ENCODE measurements at regions not wholly inside any gene's neighbourhood (a gene's known extent, or its start where the extent isn't known, plus 50 kb on each side); places are given as distances from the start of the nearest gene placed in this dataset.

DNA sequence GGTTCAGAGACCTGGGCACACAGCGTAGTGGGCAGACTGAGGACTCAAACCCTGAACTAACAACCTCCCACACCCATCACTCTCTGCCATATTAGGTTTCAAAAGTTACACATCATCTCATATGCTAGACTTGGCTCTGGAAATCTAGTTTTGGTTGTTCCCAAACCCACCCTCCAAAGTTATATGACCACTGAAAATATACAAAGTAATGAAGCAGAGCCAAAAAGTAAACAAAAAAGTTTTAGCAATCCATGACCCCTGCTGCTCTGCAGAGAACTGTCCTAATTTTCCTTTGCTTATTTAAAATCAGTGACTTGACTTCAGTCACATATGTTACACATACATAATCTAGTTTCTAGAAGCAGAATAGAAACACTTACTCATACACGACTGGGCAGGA is 155.6 kb upstream of the TAS2R1 start:
- Histone ChIP-seq H3K4me3 (ENCODE audit: low read depth in 1 of 3, low read length in 3 of 3) (no peak overlapping the region), H3K27ac (ENCODE audit: low read depth in 1 of 2, low read length in 2 of 2) (no peak overlapping the region), H3K36me3 (ENCODE audit: control insufficient read depth in 4 of 4, insufficient read depth in 3 of 4, low read depth in 1 of 4, low read length in 3 of 4) (no peaks in the 10 kb centered on the region), H3K27me3 (ENCODE audit: control insufficient read depth in 4 of 4, insufficient read depth in 4 of 4, low read length in 3 of 4) (no peaks in the 10 kb centered on the region), H3K9me3 (ENCODE audit: control insufficient read depth in 4 of 4, low read length in 3 of 4) (no peaks in the 10 kb centered on the region), H3K9ac (ENCODE audit: low read depth in 1 of 2, low read length in 2 of 2) (no peak overlapping the region), H3K4me1 (ENCODE audit: control insufficient read depth in 4 of 4, insufficient read depth in 4 of 4, low read length in 3 of 4) (no peaks in the 10 kb centered on the region)
- 78% methylated on average over 2 of the region's 2 CpGs for WGBS
- TF ChIP-seq TAF1 (conservative IDR thresholded peaks at IDR 0.05) (no peak), HNF4G (IDR thresholded peaks at IDR 0.05) (no peak), NR2F2 (IDR thresholded peaks at IDR 0.05) (no peak), JUND (IDR thresholded peaks at IDR 0.05) (no peak), EGR1 (IDR thresholded peaks at IDR 0.05; ENCODE audit: low read depth in 2 of 2) (no peak), RAD21 (IDR thresholded peaks at IDR 0.05) (no peak), GABPA (IDR thresholded peaks at IDR 0.05 in 1 of 2, conservative IDR thresholded peaks at IDR 0.05 in 1 of 2) (no peak), MAX (IDR thresholded peaks at IDR 0.05) (no peak), ATF3 (IDR thresholded peaks at IDR 0.05) (no peak), SP1 (IDR thresholded peaks at IDR 0.05) (no peak)
- TF ChIP-seq, protein P1, sequence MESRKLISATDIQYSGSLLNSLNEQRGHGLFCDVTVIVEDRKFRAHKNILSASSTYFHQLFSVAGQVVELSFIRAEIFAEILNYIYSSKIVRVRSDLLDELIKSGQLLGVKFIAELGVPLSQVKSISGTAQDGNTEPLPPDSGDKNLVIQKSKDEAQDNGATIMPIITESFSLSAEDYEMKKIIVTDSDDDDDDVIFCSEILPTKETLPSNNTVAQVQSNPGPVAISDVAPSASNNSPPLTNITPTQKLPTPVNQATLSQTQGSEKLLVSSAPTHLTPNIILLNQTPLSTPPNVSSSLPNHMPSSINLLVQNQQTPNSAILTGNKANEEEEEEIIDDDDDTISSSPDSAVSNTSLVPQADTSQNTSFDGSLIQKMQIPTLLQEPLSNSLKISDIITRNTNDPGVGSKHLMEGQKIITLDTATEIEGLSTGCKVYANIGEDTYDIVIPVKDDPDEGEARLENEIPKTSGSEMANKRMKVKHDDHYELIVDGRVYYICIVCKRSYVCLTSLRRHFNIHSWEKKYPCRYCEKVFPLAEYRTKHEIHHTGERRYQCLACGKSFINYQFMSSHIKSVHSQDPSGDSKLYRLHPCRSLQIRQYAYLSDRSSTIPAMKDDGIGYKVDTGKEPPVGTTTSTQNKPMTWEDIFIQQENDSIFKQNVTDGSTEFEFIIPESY (IDR thresholded peaks at IDR 0.05): no peak
- DNase-seq (ENCODE audit: low spot score): no peak

DNA sequence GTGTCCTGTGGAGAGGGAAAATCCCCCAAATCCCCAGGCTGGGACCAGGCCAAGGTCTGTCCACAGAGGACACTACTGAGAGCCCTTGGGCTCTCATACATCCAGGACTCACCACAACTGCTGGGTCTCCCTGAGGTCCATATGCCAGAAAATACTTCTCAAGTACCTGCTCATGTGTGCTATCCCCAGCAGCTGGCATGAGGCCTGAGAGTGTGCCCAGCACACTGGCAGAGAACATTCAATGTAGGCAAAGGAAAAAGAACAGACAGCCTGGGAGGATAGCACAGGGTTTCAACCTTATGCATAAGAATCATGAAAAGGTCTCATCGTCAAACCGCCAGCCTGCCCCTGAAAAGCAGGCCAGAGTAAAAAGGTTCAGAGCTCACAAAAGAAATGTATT is 154.1 kb upstream of the TAS2R1 start:
- no peak for DNase-seq (ENCODE audit: low spot score)
- Histone ChIP-seq H3K4me1 (ENCODE audit: control insufficient read depth in 4 of 4, insufficient read depth in 4 of 4, low read length in 3 of 4) (no peaks in the 10 kb centered on the region), H3K36me3 (ENCODE audit: control insufficient read depth in 4 of 4, insufficient read depth in 3 of 4, low read depth in 1 of 4, low read length in 3 of 4) (no peaks in the 10 kb centered on the region), H3K9me3 (ENCODE audit: control insufficient read depth in 4 of 4, low read length in 3 of 4) (no peaks in the 10 kb centered on the region), H3K27ac (ENCODE audit: low read depth in 1 of 2, low read length in 2 of 2) (no peak overlapping the region), H3K27me3 (ENCODE audit: control insufficient read depth in 4 of 4, insufficient read depth in 4 of 4, low read length in 3 of 4) (no peaks in the 10 kb centered on the region), H3K9ac (ENCODE audit: low read depth in 1 of 2, low read length in 2 of 2) (no peak overlapping the region), H3K4me3 (ENCODE audit: low read depth in 1 of 3, low read length in 3 of 3) (no peak overlapping the region)
- WGBS: 100% methylated on average over 2 of the region's 2 CpGs
- TF ChIP-seq SP1 (IDR thresholded peaks at IDR 0.05): no peak

GRCh38 chr5:9782826-9783560 is 152.8 kb upstream of the TAS2R1 start:
- Histone ChIP-seq H3K27ac (ENCODE audit: low read depth in 1 of 2, low read length in 2 of 2) (no peak overlapping the region), H3K36me3 (ENCODE audit: control insufficient read depth in 4 of 4, insufficient read depth in 3 of 4, low read depth in 1 of 4, low read length in 3 of 4) (no peaks in the 10 kb centered on the region), H3K9me3 (ENCODE audit: control insufficient read depth in 4 of 4, low read length in 3 of 4) (no peaks in the 10 kb centered on the region), H3K4me3 (ENCODE audit: low read depth in 1 of 3, low read length in 3 of 3) (no peak overlapping the region), H3K9ac (ENCODE audit: low read depth in 1 of 2, low read length in 2 of 2) (no peak overlapping the region), H3K27me3 (ENCODE audit: control insufficient read depth in 4 of 4, insufficient read depth in 4 of 4, low read length in 3 of 4) (no peaks in the 10 kb centered on the region), H3K4me1 (ENCODE audit: control insufficient read depth in 4 of 4, insufficient read depth in 4 of 4, low read length in 3 of 4) (no peaks in the 10 kb centered on the region)
- DNase-seq (ENCODE audit: low spot score): no peak
- TF ChIP-seq HNF4G (IDR thresholded peaks at IDR 0.05) (no peak), FOXA2 (IDR thresholded peaks at IDR 0.05) (no peak), JUND (IDR thresholded peaks at IDR 0.05) (no peak), MAX (IDR thresholded peaks at IDR 0.05) (no peak)
- WGBS: 29% methylated on average over 7 of the region's 7 CpGs
